Superior temporal gyrus (tissue), 1 donor: ENCODE measurements at regions not wholly inside any gene's neighbourhood (a gene's known extent, or its start where the extent isn't known, plus 50 kb on each side); places are given as distances from the start of the nearest gene placed in this dataset.

Experiments used
- DNase-seq: peaks from one replicate; pipeline ENCODE4 v3.0.0-alpha.2; 2016; ENCODE audit errors: extremely low spot score

- DNase-seq = no peak
Observed at GRCh38 chr1:192713921-192714320, 78.0 kb downstream of the RGS13 start.

GRCh38 chr1:192724670-192725069, 84.2 kb upstream of the RGS2 start:
- DNase-seq = no peak

GRCh38 chr1:192726820-192727504, 81.9 kb upstream of the RGS2 start:
- no peak for DNase-seq

- no peak for DNase-seq
Observed at GRCh38 chr1:192729500-192729899, 79.3 kb upstream of the RGS2 start.

DNA sequence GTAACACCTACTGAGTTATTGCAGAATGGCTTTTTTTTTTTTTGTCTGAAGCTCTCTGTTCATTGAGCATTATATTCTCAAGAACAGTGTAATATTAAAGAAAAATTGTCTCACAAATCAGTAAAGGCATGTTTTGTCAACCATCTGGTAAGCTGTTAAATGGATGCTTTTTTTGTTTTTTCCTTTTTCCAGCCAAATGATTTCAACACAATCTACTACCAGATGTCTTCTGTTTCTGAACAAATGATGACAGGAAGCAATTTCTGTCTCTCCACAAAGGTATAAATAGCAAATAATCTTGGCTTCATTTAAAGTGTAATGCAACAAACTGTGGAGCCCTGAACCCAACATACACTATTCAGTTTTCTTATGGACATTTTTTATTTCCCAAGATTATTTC, 78.6 kb upstream of the RGS2 start:
- peak; percentile 57 for DNase-seq

GRCh38 chr1:192732787-192733186, 76.1 kb upstream of the RGS2 start:
- DNase-seq = no peak

GRCh38 chr1:192735298-192735915, 73.4 kb upstream of the RGS2 start:
- no peak for DNase-seq

DNA sequence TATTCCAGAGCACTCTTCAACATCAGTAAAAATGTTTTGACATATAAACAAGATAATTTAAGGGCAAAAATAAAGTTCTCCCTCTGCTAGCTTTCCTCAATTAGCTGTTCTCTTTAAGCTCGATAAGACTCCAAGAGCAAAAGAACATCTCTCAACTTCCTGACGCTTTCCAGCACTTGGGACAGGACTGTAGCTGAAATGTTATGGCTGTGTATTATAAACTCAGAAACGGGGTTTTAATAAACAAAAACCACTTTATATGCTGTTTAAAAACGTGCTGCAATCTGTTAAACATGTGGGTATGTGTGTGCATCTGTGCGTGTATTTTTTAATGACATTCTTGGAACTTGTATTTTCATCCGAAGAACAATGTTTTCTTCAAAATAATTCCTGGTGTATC, 71.5 kb upstream of the RGS2 start:
- DNase-seq = no peak

DNA sequence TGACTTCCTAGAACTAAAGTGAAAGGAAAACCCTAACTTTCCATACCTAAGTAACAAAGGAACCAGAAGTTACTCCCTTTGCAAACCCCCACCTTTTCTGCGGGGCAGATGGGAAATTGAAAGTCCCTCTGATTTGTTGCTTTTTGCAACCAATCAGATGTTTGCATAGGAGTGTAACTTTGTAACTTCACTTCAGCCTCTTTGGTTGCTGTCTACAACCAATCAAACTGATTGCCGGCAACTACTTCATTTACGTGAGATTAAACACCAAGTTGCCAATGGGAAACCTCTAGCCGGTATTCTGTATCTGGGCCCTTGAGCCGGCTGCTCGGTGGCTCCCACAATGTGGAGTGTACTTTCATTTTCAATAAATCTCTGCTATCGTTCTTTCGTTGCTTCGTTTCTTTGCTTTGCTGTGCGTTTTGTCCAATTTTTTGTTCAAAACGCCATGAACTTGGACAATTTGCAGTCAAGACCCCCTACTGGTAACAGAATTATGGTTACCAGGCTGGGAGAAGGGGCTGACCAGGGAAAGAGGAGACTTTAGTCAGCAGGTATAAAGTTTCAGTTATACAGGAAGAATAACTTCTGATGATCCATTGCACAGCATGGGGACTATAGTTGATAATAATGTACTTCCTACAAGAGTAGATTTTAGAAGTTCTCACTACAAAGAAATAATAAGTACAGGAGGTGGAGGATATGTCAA, 69.2 kb upstream of the RGS2 start:
- no peak for DNase-seq

DNA sequence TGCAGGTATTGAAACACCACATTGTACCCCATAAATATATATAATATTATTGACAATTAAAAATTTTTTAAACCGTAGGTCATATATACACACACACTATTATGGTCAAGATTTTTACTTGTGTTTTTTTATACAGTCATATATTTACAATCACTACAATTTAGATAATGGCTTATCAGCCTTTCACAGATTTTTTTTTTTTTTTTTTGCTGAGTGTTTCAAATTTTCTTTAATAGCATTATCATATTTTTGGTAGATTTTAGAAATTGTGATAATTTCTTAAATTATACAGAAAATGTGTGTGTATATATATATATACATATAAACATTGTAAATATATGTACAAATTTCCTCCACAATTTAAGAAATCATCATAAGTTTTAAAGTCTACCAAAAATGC, 68.6 kb upstream of the RGS2 start:
- DNase-seq = no peak

GRCh38 chr1:192741095-192741494, 67.7 kb upstream of the RGS2 start:
- DNase-seq = no peak

DNA sequence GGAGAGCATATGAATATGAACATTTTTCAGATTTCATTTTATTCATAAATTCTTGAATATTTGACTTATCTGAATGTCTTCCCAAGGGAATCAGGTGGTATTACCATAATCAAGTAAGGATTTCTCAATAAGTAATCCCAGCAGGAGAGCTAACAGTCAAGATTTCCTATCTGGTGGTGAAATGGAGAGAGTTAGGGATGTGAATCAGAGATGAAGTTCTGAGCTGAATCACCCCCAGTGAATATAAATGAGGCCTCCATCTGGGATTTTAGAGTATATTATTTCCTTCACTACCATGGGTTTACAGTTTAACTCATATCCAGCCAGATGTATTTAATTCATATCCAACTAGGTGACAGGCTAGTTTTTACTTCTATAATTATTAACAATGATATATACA, 61.5 kb upstream of the RGS2 start:
- no peak for DNase-seq

- no peak for DNase-seq
Observed at GRCh38 chr1:192747943-192748342, 60.9 kb upstream of the RGS2 start.

DNA sequence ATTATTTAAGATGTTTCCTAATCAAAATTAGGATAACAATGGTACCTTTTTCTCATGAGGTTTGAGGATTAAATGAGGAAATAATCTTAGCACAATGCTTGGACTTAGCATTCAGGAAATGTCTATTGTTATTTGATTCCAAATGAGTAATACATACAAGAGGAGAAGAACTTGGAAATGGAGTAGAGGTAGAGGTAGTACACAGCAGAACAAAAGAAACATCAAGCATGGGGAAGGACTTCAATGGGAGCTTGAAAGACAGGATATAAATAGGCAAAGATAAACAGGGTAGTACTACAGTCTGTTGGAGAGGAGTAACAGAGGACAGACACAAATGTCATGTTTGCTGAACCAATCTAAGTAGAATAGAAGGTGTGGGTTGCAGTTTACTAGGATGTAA, 59.5 kb upstream of the RGS2 start:
- no peak for DNase-seq

GRCh38 chr1:192751260-192751659, 57.6 kb upstream of the RGS2 start:
- no peak for DNase-seq

- DNase-seq = no peak
Observed at GRCh38 chr1:192756314-192756713, 52.5 kb upstream of the RGS2 start.

GRCh38 chr1:192756847-192757246, 52.0 kb upstream of the RGS2 start:
- DNase-seq = no peak

- DNase-seq = no peak
Observed at GRCh38 chr1:192758492-192758891, 50.3 kb upstream of the RGS2 start.
